GM06990 (cell line): ENCODE measurements at regions not wholly inside any gene's neighbourhood (a gene's known extent, or its start where the extent isn't known, plus 50 kb on each side); places are given as distances from the start of the nearest gene placed in this dataset.

Experiments used
- DNase-seq: peaks from one replicate; pipeline ENCODE4 v3.0.0-alpha.2; 2011; ENCODE audit not compliant: insufficient read length; ENCODE audit errors: extremely low read depth
- H3K27me3 ChIP-seq: replicated peaks from 2 replicates; pipeline ENCODE4 v1.6.0; 2011; ENCODE audit warnings: low read length; ENCODE audit not compliant: control insufficient read depth, insufficient read depth
- H3K36me3 ChIP-seq: 2 replicates; pipeline ENCODE4 v1.5.1; 2011; ENCODE audit warnings: low read length; ENCODE audit not compliant: control insufficient read depth, insufficient read depth
- H3K4me3 ChIP-seq: replicated peaks from 2 replicates; pipeline ENCODE4 v1.5.1; 2011; ENCODE audit warnings: low read depth, mild to moderate bottlenecking, control low read depth, low read length
- CTCF ChIP-seq: IDR thresholded peaks from 2 replicates; pipeline ENCODE4 v1.5.1; 2011; ENCODE audit warnings: low read length, control low read depth, mild to moderate bottlenecking, inconsistent platforms; ENCODE audit not compliant: insufficient read depth, poor library complexity, severe bottlenecking

GRCh38 chr11:109109150-109109549 lies 312.8 kb upstream of the C11orf87 start:
- Histone ChIP-seq H3K36me3 (no peaks in the 10 kb centered on the region), H3K4me3 (no peak overlapping the region), H3K27me3 (no peaks in the 10 kb centered on the region; the same call in 1 of the 2 replicates)
- no peak for TF ChIP-seq CTCF
- no peak for DNase-seq

- Histone ChIP-seq H3K27me3 (no peaks in the 10 kb centered on the region; the same call in 1 of the 2 replicates), H3K36me3 (no peaks in the 10 kb centered on the region), H3K4me3 (no peak overlapping the region)
- no peak for TF ChIP-seq CTCF
- DNase-seq, result no peak
Observed at GRCh38 chr11:109109571-109110315, 312.2 kb upstream of the C11orf87 start.

GRCh38 chr11:109112261-109112660 lies 309.7 kb upstream of the C11orf87 start:
- no peak for DNase-seq
- TF ChIP-seq CTCF, result no peak
- H3K27me3 ChIP-seq, result no peaks in the 10 kb centered on the region; the same call in 1 of the 2 replicates
- H3K36me3 ChIP-seq, result no peaks in the 10 kb centered on the region
- H3K4me3 ChIP-seq, result no peak overlapping the region

- no peak for DNase-seq
- Histone ChIP-seq H3K36me3 (no peaks in the 10 kb centered on the region), H3K4me3 (no peak overlapping the region), H3K27me3 (no peaks in the 10 kb centered on the region; the same call in 1 of the 2 replicates)
- no peak for TF ChIP-seq CTCF
Observed at GRCh38 chr11:109112821-109113280, 309.1 kb upstream of the C11orf87 start.

GRCh38 chr11:109120341-109120740 lies 301.6 kb upstream of the C11orf87 start:
- Histone ChIP-seq H3K36me3 (no peaks in the 10 kb centered on the region), H3K27me3 (no peaks in the 10 kb centered on the region; the same call in 1 of the 2 replicates), H3K4me3 (no peak overlapping the region)
- no peak for TF ChIP-seq CTCF
- no peak for DNase-seq
